Spleen (tissue), 7 donors: ENCODE measurements at regions not wholly inside any gene's neighbourhood (a gene's known extent, or its start where the extent isn't known, plus 50 kb on each side); places are given as distances from the start of the nearest gene placed in this dataset.

ENCODE experiments used
- CTCF ChIP-seq, 11 experiments: fragments of 200-600 bp in 7 of 11; fragments of 450-650 bp in 4 of 11; sonication (generic) in 4 of 11; IDR thresholded peaks in 8 of 11; conservative IDR thresholded peaks in 3 of 11; 1 replicate in 7 of 11; 2 replicates in 4 of 11; pipeline versions ENCODE4 v1.4.0 to v1.8.0; 2016 to 2021; ENCODE audit warnings: antibody characterized with exemption in 11 of 11, inconsistent platforms in 4 of 11, mild to moderate bottlenecking in 1 of 11
- POLR2A ChIP-seq, 3 donors: fragments of 450-650 bp; IDR thresholded peaks; one replicate each; pipeline ENCODE4 v1.5.1; 2017; ENCODE audit warnings: antibody characterized with exemption in 3 of 3, mild to moderate bottlenecking in 1 of 3
- POLR2AphosphoS5 ChIP-seq, 3 donors: sonication (generic); formaldehyde crosslinking; IDR thresholded peaks; one replicate each; pipeline ENCODE4 v1.5.1; 2017; ENCODE audit warnings: antibody characterized with exemption in 3 of 3
- donor health status: DM: no; HTN: no; CAD: no; lungs with moderate emphysema.
- donor health status: DM: no; HTN: no; CAD: no.
- donor health status: DM: no; HTN: no; CAD: no.

DNA sequence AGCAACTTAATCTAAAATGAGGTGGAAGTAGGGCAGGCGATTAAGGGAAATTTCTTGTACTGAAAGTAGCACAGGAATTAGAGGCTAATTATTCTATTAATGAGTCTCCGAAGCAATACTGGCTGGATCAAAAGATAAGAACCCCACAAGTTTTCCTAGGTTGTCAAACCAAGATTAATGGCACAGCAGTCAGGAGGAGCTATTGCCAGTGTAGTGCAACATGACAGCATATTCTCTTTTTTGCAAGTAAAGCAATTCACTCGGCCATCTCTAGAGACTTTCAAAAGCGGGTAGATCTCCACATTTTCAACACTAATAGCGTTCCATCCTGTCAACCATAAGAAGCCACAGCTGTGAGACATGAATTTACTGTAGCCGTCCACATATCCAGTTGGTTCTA lies 81.2 kb downstream of the CYB561 start:
- TF ChIP-seq POLR2A (IDR thresholded peaks at IDR 0.05) (no peak), CTCF (IDR thresholded peaks at IDR 0.05 in 8 of 11, conservative IDR thresholded peaks at IDR 0.05 in 3 of 11) (no peak), POLR2AphosphoS5 (IDR thresholded peaks at IDR 0.05) (no peak)
